CD4-positive, alpha-beta T cell treated with Interleukin-10 for 1 hour (primary cell): ENCODE measurements at regions not wholly inside any gene's neighbourhood (a gene's known extent, or its start where the extent isn't known, plus 50 kb on each side); places are given as distances from the start of the nearest gene placed in this dataset.

ENCODE experiments used
- DNase-seq: peaks from one replicate; pipeline ENCODE4 v3.0.0-alpha.2; 2020

- no peak for DNase-seq
Measured at GRCh38 chr21:31406510-31406909, 62.4 kb upstream of the TIAM1 start.

GRCh38 chr21:31405604-31406003, 61.5 kb upstream of the TIAM1 start:
- DNase-seq, result no peak

GRCh38 chr21:31403596-31404333, 59.7 kb upstream of the TIAM1 start:
- DNase-seq, result no peak

DNA sequence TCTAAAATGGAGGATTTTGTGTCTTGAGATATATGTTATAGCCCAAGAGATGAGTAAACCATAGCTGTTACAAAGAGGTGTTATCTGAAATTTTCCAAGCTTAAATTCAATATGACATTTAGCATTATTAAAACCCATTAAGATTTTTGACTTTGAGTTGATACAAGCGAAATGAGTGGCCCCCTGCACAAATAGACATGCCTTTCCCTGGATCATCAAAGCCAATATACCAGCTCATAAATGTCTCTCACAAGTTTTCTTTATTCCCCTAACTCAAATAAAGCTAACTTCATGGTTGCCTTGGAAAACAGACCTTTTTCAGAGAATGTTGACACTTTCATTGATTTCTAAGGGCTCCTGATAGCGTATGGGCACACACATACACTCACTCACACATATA, 55.5 kb upstream of the TIAM1 start:
- DNase-seq, result no peak

- no peak for DNase-seq
Measured at GRCh38 chr21:31398574-31398973, 54.5 kb upstream of the TIAM1 start.

DNA sequence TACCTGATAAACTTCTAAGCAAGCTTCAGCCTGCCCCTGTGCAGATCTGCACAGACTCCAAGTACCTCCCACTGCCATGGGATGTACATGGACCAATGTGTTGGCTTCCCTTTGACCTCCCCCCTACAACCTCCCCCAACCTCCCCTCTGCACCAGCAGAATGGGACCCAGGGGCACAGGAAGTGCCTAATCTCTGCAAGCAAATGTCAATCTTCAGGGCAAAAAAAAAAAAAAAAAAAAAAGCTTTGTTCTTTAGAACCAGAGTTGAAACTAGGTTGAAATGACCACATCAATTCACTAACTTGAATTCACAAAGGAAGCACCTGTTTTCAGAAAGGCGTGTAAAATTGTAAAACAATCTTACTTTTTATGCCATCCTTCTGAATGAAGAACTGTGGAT, 53.9 kb upstream of the TIAM1 start:
- peak; percentile 34 for DNase-seq

DNA sequence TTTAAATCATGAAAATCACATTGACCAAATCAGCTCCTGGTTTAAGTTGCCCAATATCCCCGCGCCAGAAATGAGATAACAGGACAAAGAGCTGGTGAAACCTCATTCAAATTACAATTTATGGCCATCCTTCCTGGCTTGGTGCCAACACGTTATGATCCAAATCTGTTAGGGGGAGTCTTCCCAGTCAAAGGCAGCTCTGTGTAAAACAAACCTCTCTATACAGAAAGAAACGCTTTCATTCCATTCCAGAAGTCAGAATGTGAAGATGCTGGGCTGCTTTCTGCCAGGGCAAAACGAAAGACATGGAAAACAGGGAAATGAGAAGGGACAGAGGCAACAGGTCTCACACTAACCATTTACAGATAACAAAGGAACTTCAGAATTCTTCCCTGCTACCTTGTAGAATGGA, 53.5 kb upstream of the TIAM1 start:
- no peak for DNase-seq

- no peak for DNase-seq
Measured at GRCh38 chr21:31397030-31397429, 53.0 kb upstream of the TIAM1 start.

- DNase-seq, result no peak
Measured at GRCh38 chr21:31396399-31396798, 52.3 kb upstream of the TIAM1 start.

GRCh38 chr21:31395791-31396190, 51.7 kb upstream of the TIAM1 start:
- DNase-seq, result no peak

- DNase-seq, result no peak
Measured at GRCh38 chr21:31395268-31395667, 51.2 kb upstream of the TIAM1 start.

DNA sequence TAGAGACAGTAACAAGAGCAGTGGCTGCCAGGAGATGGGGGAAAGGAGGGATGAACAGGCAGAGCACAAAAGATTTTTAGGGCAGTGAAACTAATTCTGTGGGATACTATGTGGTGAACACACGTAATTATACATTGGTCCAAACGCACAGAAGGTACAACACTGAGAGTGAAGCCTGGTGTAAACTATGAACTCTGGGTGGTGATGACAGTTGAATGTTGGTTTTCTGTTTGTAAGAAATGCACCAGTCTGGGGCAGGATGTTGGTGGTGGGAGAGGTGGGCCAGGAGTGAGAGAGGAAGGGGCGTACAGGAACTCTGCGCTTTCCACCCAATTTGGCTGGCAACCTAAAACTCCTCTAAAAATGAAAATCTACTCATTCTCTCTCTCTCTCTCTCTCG, 50.2 kb upstream of the TIAM1 start:
- no peak for DNase-seq
